VCaP (cell line): ENCODE measurements at regions not wholly inside any gene's neighbourhood (a gene's known extent, or its start where the extent isn't known, plus 50 kb on each side); places are given as distances from the start of the nearest gene placed in this dataset.
A peak's percentile ranks its signal among the peaks of the same experiment; 100 is the strongest.

Source experiments
- H3K27ac ChIP-seq: fragments of 450-650 bp; 2 replicates; pipeline ENCODE4 v1.5.1; 2017
- TF ChIP-seq, protein P1 (sequence below): fragments of 450-650 bp; conservative IDR thresholded peaks from 2 replicates; pipeline ENCODE4 v1.5.1; 2017; ENCODE audit warnings: mild to moderate bottlenecking, moderate library complexity

DNA sequence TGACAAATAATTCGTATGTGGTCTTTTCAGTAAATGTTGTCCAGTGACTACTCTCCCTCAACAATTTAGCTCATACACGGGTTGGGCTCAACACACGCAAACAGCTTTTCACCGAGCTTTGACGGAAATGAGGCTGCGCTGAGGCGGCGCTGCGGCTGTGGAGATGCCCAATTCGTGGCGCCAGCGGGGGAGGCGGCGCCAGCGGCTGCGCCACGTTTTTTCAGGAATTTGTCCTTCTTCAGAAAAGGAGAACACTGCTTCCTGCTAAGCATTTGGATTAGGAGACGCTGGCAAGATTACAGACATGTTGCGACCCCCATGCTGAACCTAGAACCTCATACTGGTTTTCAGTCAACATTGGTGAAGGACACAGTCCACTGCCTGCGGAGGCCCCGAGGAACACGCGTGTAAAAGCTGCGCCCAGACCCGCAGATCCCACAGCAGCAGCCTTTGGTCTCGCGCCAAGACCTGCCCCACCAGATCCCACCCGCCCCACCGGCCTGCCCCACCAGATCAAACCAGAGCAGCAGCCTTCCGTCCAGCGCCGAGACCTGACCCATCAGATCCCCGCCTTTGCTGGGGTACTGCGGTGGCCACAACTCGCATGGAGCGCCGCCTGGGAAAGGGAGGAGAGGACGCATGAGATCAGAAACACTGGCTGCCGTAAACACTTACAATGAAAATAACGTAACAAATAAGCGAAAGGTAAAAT lies 173.8 kb downstream of the TMEM18 start:
- TF ChIP-seq, protein P1, sequence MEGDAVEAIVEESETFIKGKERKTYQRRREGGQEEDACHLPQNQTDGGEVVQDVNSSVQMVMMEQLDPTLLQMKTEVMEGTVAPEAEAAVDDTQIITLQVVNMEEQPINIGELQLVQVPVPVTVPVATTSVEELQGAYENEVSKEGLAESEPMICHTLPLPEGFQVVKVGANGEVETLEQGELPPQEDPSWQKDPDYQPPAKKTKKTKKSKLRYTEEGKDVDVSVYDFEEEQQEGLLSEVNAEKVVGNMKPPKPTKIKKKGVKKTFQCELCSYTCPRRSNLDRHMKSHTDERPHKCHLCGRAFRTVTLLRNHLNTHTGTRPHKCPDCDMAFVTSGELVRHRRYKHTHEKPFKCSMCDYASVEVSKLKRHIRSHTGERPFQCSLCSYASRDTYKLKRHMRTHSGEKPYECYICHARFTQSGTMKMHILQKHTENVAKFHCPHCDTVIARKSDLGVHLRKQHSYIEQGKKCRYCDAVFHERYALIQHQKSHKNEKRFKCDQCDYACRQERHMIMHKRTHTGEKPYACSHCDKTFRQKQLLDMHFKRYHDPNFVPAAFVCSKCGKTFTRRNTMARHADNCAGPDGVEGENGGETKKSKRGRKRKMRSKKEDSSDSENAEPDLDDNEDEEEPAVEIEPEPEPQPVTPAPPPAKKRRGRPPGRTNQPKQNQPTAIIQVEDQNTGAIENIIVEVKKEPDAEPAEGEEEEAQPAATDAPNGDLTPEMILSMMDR = no peak
- no peak overlapping the region for H3K27ac ChIP-seq

DNA sequence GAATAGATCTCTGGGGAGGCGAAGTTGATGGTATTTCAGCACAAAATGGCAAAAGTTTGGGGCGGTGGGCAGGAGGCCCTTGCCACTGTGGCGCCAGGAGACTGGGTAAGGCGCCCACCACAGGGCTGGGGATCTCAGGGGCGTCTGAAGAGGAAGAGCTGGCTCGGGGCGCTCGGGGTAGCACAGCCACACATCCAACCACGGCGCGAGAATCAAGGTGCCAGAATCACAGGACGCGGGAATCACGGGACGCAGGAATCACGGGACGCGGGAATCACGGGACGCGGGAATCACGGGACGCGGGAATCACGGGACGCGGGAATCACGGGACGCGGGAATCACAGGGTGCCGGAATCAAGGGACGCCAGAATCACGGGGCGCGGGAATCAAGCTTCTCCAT lies 174.4 kb downstream of the TMEM18 start:
- H3K27ac ChIP-seq = no peak overlapping the region
- TF ChIP-seq, protein P1 = no peak

DNA sequence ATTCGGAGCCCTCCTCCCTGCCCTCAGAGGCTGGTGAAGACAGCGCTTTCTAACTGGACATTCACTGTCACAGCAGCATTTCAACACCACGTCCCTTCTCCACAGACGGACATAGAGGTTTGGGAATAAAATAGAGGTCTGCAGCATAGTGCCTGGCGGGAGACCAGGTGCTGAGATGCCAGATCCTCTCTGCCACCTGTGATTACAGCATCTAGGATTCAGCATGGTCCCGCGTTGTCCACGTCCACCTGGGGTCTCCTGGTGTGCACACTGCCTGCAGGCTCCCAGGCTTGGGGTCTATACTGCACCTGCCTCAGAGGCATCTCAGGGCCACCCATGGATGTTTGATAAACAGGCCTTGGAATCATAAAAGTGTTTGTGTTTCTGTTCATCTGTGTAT lies 175.5 kb downstream of the TMEM18 start:
- TF ChIP-seq, protein P1 = no peak
- no peak overlapping the region for H3K27ac ChIP-seq

DNA sequence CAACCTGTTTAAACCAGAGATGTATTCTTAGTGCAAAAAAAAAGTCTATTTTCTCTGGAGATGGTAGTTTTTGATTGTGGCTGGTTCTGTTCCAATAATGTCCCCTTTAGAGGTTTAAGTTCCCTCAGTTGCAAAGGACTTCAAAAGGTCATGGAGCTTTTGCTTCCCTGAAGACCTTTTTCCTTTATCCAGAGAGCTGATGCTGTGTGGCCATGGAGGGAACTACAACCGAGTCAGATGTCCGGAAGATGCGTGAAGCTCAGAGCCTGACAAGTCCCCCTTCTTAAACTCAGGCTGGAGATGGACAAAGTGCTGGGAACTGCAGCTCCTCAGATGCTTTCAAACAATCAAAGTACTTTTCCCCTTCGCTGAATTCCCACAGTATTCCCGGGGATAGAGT lies 176.1 kb downstream of the TMEM18 start:
- H3K27ac ChIP-seq = no peak overlapping the region
- TF ChIP-seq, protein P1 = peak; percentile 50

DNA sequence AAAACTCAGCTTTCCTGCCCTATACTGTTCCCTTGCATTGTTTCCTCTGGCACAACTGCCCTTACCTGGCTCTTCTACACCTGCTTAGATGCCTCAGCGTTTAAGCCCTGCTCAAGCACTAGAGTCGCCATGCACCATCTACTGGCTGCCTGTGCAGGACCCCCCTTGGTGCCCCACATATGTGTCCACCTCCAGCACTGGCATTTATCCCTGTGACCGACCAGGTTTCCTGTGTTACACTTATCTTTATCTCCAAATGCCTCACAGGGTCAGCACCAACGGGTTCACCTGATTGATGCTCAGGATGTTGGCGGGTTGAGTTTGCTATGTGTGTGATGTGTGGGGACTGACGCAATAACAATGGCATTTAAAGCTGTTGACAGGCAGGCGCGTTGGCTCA lies 177.5 kb downstream of the TMEM18 start:
- no peak overlapping the region for H3K27ac ChIP-seq
- TF ChIP-seq, protein P1 = no peak

DNA sequence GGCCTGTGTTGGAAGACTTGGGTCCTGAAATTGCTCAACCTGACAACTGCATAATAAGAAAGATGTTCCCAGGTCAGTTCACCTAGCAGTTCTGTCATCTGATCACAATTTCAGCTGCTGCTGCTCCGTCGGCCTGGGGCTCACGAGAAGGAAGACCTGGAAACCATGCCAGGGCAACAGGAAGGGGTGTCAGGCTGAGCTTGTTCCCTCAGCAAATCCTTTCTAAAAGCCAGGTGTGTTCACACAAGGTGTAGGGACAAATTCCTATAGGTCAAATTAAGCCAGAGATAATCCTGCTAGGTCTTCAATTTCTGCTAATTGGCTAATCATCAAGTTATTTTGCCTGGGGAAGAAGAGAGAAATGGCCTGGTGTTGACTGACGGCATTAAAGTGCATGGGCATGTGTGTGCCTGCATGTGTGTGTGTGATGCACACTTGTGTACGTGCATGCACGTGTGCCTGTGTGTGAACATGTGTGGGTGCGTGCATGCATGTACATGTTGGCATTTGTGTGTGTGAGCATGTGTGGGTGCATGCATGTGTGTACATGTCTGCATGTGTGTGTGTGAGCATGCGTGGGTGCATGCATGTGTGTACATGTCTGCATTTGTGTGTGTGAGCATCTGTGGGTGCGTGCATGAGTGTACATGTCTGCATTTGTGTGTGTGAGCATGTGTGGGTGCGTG lies 178.6 kb downstream of the TMEM18 start:
- TF ChIP-seq, protein P1 = no peak
- H3K27ac ChIP-seq = no peak overlapping the region

DNA sequence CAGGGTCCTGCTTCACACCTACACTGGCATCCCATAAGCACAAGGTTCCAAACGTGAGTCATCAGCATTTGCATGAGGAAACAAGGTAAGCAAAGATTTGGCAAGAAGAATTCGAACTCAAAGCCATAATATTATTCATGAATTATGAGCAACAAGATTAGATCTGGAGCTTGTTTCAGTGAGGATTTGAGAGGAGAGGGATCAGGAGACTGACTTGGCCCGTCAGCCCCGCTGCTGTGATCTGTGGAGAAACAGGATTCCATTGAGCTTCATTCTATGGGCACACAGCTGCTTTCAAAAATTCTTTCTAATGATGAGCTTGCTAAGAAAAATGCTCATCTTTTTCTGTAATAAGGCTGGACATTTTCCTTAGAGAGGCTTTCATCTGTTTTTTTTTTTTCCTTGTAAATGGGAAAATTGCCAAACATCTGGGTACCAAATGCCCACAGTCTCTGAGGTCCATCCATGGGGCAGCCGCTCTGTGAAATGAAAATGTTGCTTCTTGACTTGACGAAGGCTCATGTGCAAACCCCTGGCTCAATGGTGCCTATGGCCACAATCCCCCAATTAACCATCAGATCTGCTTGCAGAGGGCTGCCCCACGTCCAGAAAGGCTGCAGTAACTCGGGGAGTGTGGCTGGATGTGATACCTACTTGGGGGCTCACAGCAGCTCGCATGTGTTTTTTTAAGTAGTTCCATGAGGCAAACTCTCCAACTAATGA lies 179.3 kb downstream of the TMEM18 start:
- H3K27ac ChIP-seq = no peak overlapping the region
- TF ChIP-seq, protein P1 = no peak
